ENCODE measurements at regions not wholly inside any gene's neighbourhood (a gene's known extent, or its start where the extent isn't known, plus 50 kb on each side); places are given as distances from the start of the nearest gene placed in this dataset.

GRCh38 chr11:110032957-110033570 is 60.1 kb upstream of the ZC3H12C start:
- H3K9me3 ChIP-seq (ENCODE audit: control insufficient read depth, low read length) = no peaks in the 10 kb centered on the region
- no peak overlapping the region for H3K27ac ChIP-seq (ENCODE audit: low read depth, low read length, severe bottlenecking)
- H3K4me1 ChIP-seq (ENCODE audit: control insufficient read depth, insufficient read depth, low read length, poor library complexity, severe bottlenecking) = no peaks in the 10 kb centered on the region
- H3K36me3 ChIP-seq (ENCODE audit: control insufficient read depth, insufficient read depth, low read length) = no peaks in the 10 kb centered on the region
- no peak overlapping the region for H3K4me3 ChIP-seq (ENCODE audit: extremely low read depth, insufficient read depth, low read length, poor library complexity, severe bottlenecking)
- 67 to 83% methylated on average over 1 of the region's 1 CpG for WGBS, 2 experiments (ENCODE audit: insufficient coverage in 2 of 2)

- Histone ChIP-seq H3K4me3 (ENCODE audit: extremely low read depth, insufficient read depth, low read length, poor library complexity, severe bottlenecking) (no peak overlapping the region), H3K27ac (ENCODE audit: low read depth, low read length, severe bottlenecking) (no peak overlapping the region), H3K36me3 (ENCODE audit: control insufficient read depth, insufficient read depth, low read length) (no peaks in the 10 kb centered on the region), H3K9me3 (ENCODE audit: control insufficient read depth, low read length) (no peaks in the 10 kb centered on the region), H3K4me1 (ENCODE audit: control insufficient read depth, insufficient read depth, low read length, poor library complexity, severe bottlenecking) (no peaks in the 10 kb centered on the region)
- 78 to 94% methylated on average over 2 to 4 of the region's 4 CpGs for WGBS, 2 experiments (ENCODE audit: insufficient coverage in 2 of 2)
Observed at GRCh38 chr11:110034806-110035205, 58.4 kb upstream of the ZC3H12C start.

- no peak overlapping the region for H3K4me3 ChIP-seq (ENCODE audit: extremely low read depth, insufficient read depth, low read length, poor library complexity, severe bottlenecking)
- no peak overlapping the region for H3K27ac ChIP-seq (ENCODE audit: low read depth, low read length, severe bottlenecking)
- H3K4me1 ChIP-seq (ENCODE audit: control insufficient read depth, insufficient read depth, low read length, poor library complexity, severe bottlenecking) = no peaks in the 10 kb centered on the region
- WGBS, 2 experiments (ENCODE audit: insufficient coverage in 2 of 2) = no CpG with 5 or more reads among the region's 2 CpGs
- no peaks in the 10 kb centered on the region for H3K9me3 ChIP-seq (ENCODE audit: control insufficient read depth, low read length)
- H3K36me3 ChIP-seq (ENCODE audit: control insufficient read depth, insufficient read depth, low read length) = no peaks in the 10 kb centered on the region
Observed at GRCh38 chr11:110035357-110035756, 57.8 kb upstream of the ZC3H12C start.

GRCh38 chr11:110038201-110038600 is 55.0 kb upstream of the ZC3H12C start:
- WGBS, 2 experiments (ENCODE audit: insufficient coverage in 2 of 2) = 88% methylated on average over 1 of the region's 3 CpGs; no CpG with 5 or more reads in 1 of the 2 experiments
- no peak overlapping the region for H3K4me3 ChIP-seq (ENCODE audit: extremely low read depth, insufficient read depth, low read length, poor library complexity, severe bottlenecking)
- no peaks in the 10 kb centered on the region for H3K36me3 ChIP-seq (ENCODE audit: control insufficient read depth, insufficient read depth, low read length)
- no peaks in the 10 kb centered on the region for H3K9me3 ChIP-seq (ENCODE audit: control insufficient read depth, low read length)
- no peak overlapping the region for H3K27ac ChIP-seq (ENCODE audit: low read depth, low read length, severe bottlenecking)
- H3K4me1 ChIP-seq (ENCODE audit: control insufficient read depth, insufficient read depth, low read length, poor library complexity, severe bottlenecking) = no peaks in the 10 kb centered on the region

Measured in mesodermal cell (in vitro differentiated cells).